ENCODE measurements at regions not wholly inside any gene's neighbourhood (a gene's known extent, or its start where the extent isn't known, plus 50 kb on each side); places are given as distances from the start of the nearest gene placed in this dataset.

DNA sequence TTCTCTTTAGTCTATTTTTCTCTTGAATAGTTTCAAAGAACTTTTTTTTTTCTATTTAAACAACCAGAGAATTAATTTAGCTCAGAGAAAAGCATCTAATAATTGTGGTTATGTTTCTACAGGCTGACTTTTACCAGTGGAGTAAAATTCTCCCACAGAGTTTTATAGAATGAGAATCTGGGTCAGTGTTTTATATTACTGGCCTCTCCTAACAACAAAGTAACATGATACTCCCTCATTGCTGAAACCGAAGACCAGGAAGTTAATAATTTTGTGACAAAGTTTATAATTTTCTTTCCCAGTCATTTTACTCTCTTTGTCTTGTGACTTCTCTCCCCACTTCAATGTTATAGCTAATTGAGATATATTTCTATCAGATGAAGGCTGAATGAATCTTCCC lies 946.9 kb downstream of the EPHA3 start:
- DNase-seq (ENCODE audit: extremely low read depth, low read depth): no peak
- H3K4me3 ChIP-seq (replicated peaks; ENCODE audit: low read depth, low read length): no peak overlapping the region
- TF ChIP-seq, protein P1, sequence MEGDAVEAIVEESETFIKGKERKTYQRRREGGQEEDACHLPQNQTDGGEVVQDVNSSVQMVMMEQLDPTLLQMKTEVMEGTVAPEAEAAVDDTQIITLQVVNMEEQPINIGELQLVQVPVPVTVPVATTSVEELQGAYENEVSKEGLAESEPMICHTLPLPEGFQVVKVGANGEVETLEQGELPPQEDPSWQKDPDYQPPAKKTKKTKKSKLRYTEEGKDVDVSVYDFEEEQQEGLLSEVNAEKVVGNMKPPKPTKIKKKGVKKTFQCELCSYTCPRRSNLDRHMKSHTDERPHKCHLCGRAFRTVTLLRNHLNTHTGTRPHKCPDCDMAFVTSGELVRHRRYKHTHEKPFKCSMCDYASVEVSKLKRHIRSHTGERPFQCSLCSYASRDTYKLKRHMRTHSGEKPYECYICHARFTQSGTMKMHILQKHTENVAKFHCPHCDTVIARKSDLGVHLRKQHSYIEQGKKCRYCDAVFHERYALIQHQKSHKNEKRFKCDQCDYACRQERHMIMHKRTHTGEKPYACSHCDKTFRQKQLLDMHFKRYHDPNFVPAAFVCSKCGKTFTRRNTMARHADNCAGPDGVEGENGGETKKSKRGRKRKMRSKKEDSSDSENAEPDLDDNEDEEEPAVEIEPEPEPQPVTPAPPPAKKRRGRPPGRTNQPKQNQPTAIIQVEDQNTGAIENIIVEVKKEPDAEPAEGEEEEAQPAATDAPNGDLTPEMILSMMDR (IDR thresholded peaks at IDR 0.05; ENCODE audit: low read depth, low read length, missing control alignments): no peak

DNA sequence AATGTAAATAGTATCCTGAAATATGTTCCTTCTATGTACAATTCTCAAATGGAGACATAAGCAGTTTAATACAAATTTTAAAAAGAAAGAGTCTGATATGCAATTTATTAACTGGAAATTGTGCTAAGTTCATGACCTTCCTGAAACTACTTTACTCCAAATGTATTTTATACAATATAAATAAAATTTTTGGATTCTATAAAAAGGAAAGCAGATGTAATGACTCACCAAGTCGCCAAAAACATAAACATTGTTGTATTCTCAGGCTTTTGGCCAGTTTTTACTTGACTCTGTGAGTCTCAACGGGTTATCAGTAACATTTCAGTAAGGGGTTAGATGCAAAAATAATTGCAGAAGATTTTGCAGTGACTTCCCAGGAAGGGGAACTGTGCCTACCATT lies 948.2 kb downstream of the EPHA3 start:
- TF ChIP-seq, protein P1 (IDR thresholded peaks at IDR 0.05; ENCODE audit: low read depth, low read length, missing control alignments): no peak
- H3K4me3 ChIP-seq (replicated peaks; ENCODE audit: low read depth, low read length): no peak overlapping the region
- no peak for DNase-seq (ENCODE audit: extremely low read depth, low read depth)

DNA sequence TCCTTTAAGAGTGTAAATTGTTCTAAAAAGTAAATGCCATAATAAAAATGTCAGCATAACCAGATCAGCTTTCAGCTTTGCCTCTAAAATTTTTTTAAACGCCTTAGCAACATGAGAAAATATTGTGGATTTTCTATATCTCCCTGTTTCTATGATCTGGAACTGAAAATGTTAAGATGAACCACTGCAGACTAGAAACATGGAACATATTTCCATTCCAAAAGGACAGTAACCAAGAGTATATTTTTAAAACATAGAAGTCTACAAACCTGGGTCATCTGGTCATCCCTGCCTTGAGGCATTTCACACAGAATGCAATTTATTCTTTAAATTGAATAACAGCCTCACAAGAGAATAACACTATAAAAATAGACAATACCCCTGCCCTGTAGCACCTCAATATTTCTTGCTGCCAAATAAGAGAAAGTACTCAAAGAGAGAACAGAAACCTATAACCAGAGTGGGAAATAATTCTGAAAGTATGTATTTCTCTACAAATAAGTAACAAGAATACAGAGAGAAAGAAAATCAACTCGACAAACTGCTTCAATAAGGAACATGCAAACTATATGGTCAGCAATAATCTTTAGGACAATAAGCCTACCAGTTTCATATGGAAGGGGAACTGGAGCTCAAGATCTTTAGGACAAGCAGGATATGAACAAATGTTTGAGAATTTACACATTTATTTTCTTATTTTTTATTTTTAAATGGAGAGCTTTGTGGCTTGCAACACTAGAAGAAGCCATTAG lies 949.0 kb downstream of the EPHA3 start:
- DNase-seq (ENCODE audit: extremely low read depth, low read depth): no peak
- TF ChIP-seq, protein P1 (IDR thresholded peaks at IDR 0.05; ENCODE audit: low read depth, low read length, missing control alignments): no peak
- H3K4me3 ChIP-seq (replicated peaks; ENCODE audit: low read depth, low read length): no peak overlapping the region

DNA sequence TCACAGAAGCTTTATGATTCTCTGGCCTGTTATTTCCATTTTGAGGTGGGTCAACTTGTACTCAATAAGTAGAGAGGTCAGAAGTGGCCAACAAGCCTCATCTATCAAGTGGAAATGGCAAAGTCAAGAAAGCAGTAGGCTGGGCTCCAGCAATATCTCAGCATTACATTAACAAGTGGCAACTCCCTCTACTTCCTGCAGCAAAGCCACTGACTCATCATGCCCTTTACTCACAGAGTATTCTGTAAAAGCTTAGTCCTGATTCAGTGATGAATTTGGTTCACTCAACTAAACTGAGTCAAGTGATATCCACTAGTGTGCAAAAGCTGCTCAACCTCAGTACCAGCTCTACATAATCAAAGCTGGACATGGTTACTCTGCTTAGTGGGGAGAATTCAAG lies 954.6 kb downstream of the EPHA3 start:
- no peak overlapping the region for H3K4me3 ChIP-seq (replicated peaks; ENCODE audit: low read depth, low read length)
- TF ChIP-seq, protein P1 (IDR thresholded peaks at IDR 0.05; ENCODE audit: low read depth, low read length, missing control alignments): no peak
- DNase-seq (ENCODE audit: extremely low read depth, low read depth): no peak

DNA sequence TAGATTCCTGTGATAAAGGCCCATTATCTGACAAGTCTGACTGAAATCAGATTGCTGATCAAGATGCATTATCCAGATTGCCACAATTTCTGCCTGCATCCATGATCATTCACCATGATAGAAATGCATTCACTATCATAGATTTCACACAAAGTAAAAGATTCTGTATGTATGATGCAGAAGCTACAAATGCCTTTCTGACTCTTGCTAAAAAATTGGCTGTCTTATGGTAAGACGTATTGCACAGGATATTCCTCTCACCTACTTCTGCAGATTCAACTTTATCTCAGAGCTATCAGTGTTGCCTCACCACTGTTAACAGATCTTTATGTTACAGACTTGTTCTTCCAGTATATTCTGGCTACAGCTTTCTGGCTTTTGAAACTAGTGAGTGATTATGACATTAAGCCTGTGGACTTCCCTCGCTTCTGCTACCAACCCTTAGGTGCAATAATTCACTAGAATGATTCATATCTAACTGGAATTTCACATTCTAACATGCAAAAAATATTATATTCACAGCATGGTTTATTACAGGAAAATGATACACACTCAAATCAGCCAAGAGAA lies 955.3 kb downstream of the EPHA3 start:
- no peak for DNase-seq (ENCODE audit: extremely low read depth, low read depth)
- TF ChIP-seq, protein P1 (IDR thresholded peaks at IDR 0.05; ENCODE audit: low read depth, low read length, missing control alignments): no peak
- H3K4me3 ChIP-seq (replicated peaks; ENCODE audit: low read depth, low read length): no peak overlapping the region

DNA sequence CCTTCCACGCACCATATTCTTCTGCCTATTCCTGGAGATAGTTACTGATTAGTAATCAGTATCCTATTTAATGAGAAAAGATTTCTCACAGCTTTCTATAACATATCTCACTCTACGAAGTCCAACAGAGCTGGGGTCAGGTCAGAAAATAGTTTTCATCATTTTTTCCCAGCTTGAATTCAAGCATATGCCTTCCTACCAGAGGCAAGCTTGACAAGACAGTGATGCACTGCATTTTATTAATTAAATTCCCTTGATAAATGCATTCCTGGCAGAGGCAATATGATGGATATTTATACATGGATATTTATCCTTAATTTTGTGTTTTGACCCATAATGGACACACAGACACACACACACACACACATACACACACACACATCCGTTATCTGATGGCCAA lies 961.4 kb downstream of the EPHA3 start:
- no peak for DNase-seq (ENCODE audit: extremely low read depth, low read depth)
- TF ChIP-seq, protein P1 (IDR thresholded peaks at IDR 0.05; ENCODE audit: low read depth, low read length, missing control alignments): no peak
- H3K4me3 ChIP-seq (replicated peaks; ENCODE audit: low read depth, low read length): no peak overlapping the region
